ENCODE measurements at regions not wholly inside any gene's neighbourhood (a gene's known extent, or its start where the extent isn't known, plus 50 kb on each side); places are given as distances from the start of the nearest gene placed in this dataset.

GRCh38 chr11:36774603-36775002 lies 176.6 kb upstream of the RAG2 start:
- Histone ChIP-seq H3K79me2 (replicated peaks; ENCODE audit: insufficient read depth, low read length) (no peaks in the 10 kb centered on the region), H3K4me3 (ENCODE audit: low read length) (no peak overlapping the region), H3K36me3 (ENCODE audit: insufficient read depth, low read length) (no peaks in the 10 kb centered on the region), H3K27ac (ENCODE audit: low read length) (no peak overlapping the region), H3K9me3 (ENCODE audit: low read length) (no peaks in the 10 kb centered on the region), H3K4me2 (ENCODE audit: low read length) (no peak overlapping the region), H3K9me2 (ENCODE audit: insufficient read depth, low read length) (no peaks in the 10 kb centered on the region), H3F3A (ENCODE audit: insufficient read depth, low read length, poor library complexity, severe bottlenecking) (no peaks in the 10 kb centered on the region), H3K9ac (ENCODE audit: low read length) (no peak overlapping the region), H3K27me3 (ENCODE audit: insufficient read depth, low read depth, low read length) (no peaks in the 10 kb centered on the region), H2AFZ (ENCODE audit: low read depth, low read length) (no peak overlapping the region), H4K20me1 (ENCODE audit: insufficient read depth) (no peaks in the 10 kb centered on the region)
- TF ChIP-seq SMC3 (conservative IDR thresholded peaks at IDR 0.05; ENCODE audit: poor library complexity) (no peak), TAF1 (IDR thresholded peaks at IDR 0.05; ENCODE audit: low read depth) (no peak), POLR2AphosphoS5 (IDR thresholded peaks at IDR 0.05) (no peak), EP300 (conservative IDR thresholded peaks at IDR 0.05; ENCODE audit: poor library complexity, severe bottlenecking) (no peak), EZH2 (IDR thresholded peaks at IDR 0.05; ENCODE audit: borderline replicate concordance, insufficient read depth, low read length, poor library complexity, severe bottlenecking) (no peak), RAD21 (conservative IDR thresholded peaks at IDR 0.05) (no peak), MXI1 (conservative IDR thresholded peaks at IDR 0.05; ENCODE audit: poor library complexity, severe bottlenecking) (no peak), REST (IDR thresholded peaks at IDR 0.05; ENCODE audit: borderline replicate concordance) (no peak)
- TF ChIP-seq, protein P1, sequence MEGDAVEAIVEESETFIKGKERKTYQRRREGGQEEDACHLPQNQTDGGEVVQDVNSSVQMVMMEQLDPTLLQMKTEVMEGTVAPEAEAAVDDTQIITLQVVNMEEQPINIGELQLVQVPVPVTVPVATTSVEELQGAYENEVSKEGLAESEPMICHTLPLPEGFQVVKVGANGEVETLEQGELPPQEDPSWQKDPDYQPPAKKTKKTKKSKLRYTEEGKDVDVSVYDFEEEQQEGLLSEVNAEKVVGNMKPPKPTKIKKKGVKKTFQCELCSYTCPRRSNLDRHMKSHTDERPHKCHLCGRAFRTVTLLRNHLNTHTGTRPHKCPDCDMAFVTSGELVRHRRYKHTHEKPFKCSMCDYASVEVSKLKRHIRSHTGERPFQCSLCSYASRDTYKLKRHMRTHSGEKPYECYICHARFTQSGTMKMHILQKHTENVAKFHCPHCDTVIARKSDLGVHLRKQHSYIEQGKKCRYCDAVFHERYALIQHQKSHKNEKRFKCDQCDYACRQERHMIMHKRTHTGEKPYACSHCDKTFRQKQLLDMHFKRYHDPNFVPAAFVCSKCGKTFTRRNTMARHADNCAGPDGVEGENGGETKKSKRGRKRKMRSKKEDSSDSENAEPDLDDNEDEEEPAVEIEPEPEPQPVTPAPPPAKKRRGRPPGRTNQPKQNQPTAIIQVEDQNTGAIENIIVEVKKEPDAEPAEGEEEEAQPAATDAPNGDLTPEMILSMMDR (IDR thresholded peaks at IDR 0.05; ENCODE audit: poor library complexity, severe bottlenecking): no peak

GRCh38 chr11:36763187-36763586 lies 165.2 kb upstream of the RAG2 start:
- no peak overlapping the region for H3K9ac ChIP-seq (ENCODE audit: low read length)
- no peak overlapping the region for H2AFZ ChIP-seq (ENCODE audit: low read depth, low read length)
- no peak for TF ChIP-seq SMC3 (conservative IDR thresholded peaks at IDR 0.05; ENCODE audit: poor library complexity)
- peak; percentile 72 for TF ChIP-seq REST (IDR thresholded peaks at IDR 0.05; ENCODE audit: borderline replicate concordance)
- no peak for TF ChIP-seq RAD21 (conservative IDR thresholded peaks at IDR 0.05)
- TF ChIP-seq MXI1 (conservative IDR thresholded peaks at IDR 0.05; ENCODE audit: poor library complexity, severe bottlenecking): no peak
- TF ChIP-seq EZH2 (IDR thresholded peaks at IDR 0.05; ENCODE audit: borderline replicate concordance, insufficient read depth, low read length, poor library complexity, severe bottlenecking): no peak
- TF ChIP-seq POLR2AphosphoS5 (IDR thresholded peaks at IDR 0.05): peak; percentile 67
- TF ChIP-seq TAF1 (IDR thresholded peaks at IDR 0.05; ENCODE audit: low read depth): no peak
- peak; percentile 69 for TF ChIP-seq EP300 (conservative IDR thresholded peaks at IDR 0.05; ENCODE audit: poor library complexity, severe bottlenecking)
- TF ChIP-seq, protein P1 (IDR thresholded peaks at IDR 0.05; ENCODE audit: poor library complexity, severe bottlenecking): no peak

More at GRCh38 chr11:36763187-36763586, 165.2 kb upstream of the RAG2 start:
- no peaks in the 10 kb centered on the region for H3F3A ChIP-seq (ENCODE audit: insufficient read depth, low read length, poor library complexity, severe bottlenecking)
- no peaks in the 10 kb centered on the region for H3K36me3 ChIP-seq (ENCODE audit: insufficient read depth, low read length)
- H4K20me1 ChIP-seq (ENCODE audit: insufficient read depth): no peaks in the 10 kb centered on the region
- H3K27me3 ChIP-seq (ENCODE audit: insufficient read depth, low read depth, low read length): no peaks in the 10 kb centered on the region
- peak overlapping the region; percentile 11 for H3K4me2 ChIP-seq (ENCODE audit: low read length)
- no peaks in the 10 kb centered on the region for H3K9me2 ChIP-seq (ENCODE audit: insufficient read depth, low read length)
- peak overlapping the region; percentile 73 for H3K27ac ChIP-seq (ENCODE audit: low read length)
- H3K9me3 ChIP-seq (ENCODE audit: low read length): no peaks in the 10 kb centered on the region
- no peaks in the 10 kb centered on the region for H3K79me2 ChIP-seq (replicated peaks; ENCODE audit: insufficient read depth, low read length)
- no peak overlapping the region for H3K4me3 ChIP-seq (ENCODE audit: low read length)
